Ovary (tissue), 3 donors: ENCODE measurements at regions not wholly inside any gene's neighbourhood (a gene's known extent, or its start where the extent isn't known, plus 50 kb on each side); places are given as distances from the start of the nearest gene placed in this dataset.

Source experiments
- POLR2A ChIP-seq: fragments of 450-650 bp; IDR thresholded peaks from one replicate; pipeline ENCODE4 v1.6.1; 2017; ENCODE audit warnings: antibody characterized with exemption, mild to moderate bottlenecking, moderate library complexity
- TF ChIP-seq, protein P1 (sequence below), 3 donors: fragments of 450-650 bp in 2 of 3; fragments of 200-600 bp in 1 of 3; IDR thresholded peaks; one replicate each; pipeline versions ENCODE4 v1.5.1 to v1.8.0; 2016 to 2022; ENCODE audit warnings: antibody characterized with exemption in 3 of 3, mild to moderate bottlenecking in 1 of 3
- donor health status: DM: no; HTN: no; CAD: no.

DNA sequence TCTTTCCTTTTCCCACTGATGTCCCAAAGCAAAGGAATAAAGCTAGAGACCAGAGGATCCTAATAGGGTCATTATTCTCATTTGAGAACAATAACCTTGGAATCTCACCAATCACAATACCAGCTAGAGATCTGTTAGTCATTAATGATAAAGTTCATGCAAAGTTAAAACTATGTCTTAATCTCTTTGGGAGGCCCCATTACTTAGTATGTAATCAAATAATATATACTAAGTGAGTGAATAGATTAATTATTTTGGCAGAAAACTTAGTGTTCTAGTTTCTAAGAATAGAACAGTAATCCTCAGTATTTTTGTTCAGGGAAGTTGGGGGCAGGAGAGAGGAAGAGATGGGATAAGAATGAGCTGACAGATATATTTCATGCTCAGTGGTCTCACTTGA, 227.2 kb downstream of the MTERF1 start:
- TF ChIP-seq, protein P1, sequence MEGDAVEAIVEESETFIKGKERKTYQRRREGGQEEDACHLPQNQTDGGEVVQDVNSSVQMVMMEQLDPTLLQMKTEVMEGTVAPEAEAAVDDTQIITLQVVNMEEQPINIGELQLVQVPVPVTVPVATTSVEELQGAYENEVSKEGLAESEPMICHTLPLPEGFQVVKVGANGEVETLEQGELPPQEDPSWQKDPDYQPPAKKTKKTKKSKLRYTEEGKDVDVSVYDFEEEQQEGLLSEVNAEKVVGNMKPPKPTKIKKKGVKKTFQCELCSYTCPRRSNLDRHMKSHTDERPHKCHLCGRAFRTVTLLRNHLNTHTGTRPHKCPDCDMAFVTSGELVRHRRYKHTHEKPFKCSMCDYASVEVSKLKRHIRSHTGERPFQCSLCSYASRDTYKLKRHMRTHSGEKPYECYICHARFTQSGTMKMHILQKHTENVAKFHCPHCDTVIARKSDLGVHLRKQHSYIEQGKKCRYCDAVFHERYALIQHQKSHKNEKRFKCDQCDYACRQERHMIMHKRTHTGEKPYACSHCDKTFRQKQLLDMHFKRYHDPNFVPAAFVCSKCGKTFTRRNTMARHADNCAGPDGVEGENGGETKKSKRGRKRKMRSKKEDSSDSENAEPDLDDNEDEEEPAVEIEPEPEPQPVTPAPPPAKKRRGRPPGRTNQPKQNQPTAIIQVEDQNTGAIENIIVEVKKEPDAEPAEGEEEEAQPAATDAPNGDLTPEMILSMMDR (IDR thresholded peaks at IDR 0.05) = no peak
- TF ChIP-seq POLR2A = no peak
